Karpas-422 (cell line): ENCODE measurements at regions not wholly inside any gene's neighbourhood (a gene's known extent, or its start where the extent isn't known, plus 50 kb on each side); places are given as distances from the start of the nearest gene placed in this dataset.
"Not testable (repeated sequence)": the region's sequence is repeated elsewhere in the genome, so short reads cannot be mapped to it uniquely, and the experiment has no call there.

Source experiments
- DNase-seq: peaks from one replicate; pipeline ENCODE4 v3.0.0-alpha.2; 2015
- H2AFZ ChIP-seq: fragments of 200-600 bp; sonication (generic); 2 replicates; pipeline ENCODE4 v1.6.1; 2014; ENCODE audit warnings: antibody characterized with exemption, low read length, mixed read lengths
- H3K27ac ChIP-seq: fragments of 200-600 bp; sonication (generic); 2 replicates; pipeline ENCODE4 v1.5.1; 2014; ENCODE audit warnings: mild to moderate bottlenecking, low read length, moderate library complexity
- H3K27me3 ChIP-seq: fragments of 200-600 bp; sonication (generic); 2 replicates; pipeline ENCODE4 v1.6.1; 2014; ENCODE audit warnings: low read length, mixed read lengths
- H3K36me3 ChIP-seq: fragments of 200-600 bp; sonication (generic); 2 replicates; pipeline ENCODE4 v1.6.1; 2014; ENCODE audit warnings: low read length, mixed read lengths; ENCODE audit not compliant: insufficient read depth
- H3K4me1 ChIP-seq: fragments of 200-600 bp; sonication (generic); 2 replicates; pipeline ENCODE4 v1.6.1; 2014; ENCODE audit warnings: mild to moderate bottlenecking, low read length, mixed read lengths
- H3K4me2 ChIP-seq: fragments of 200-600 bp; sonication (generic); 2 replicates; pipeline ENCODE4 v1.6.1; 2014; ENCODE audit warnings: low read length, low read depth, mild to moderate bottlenecking; ENCODE audit not compliant: poor library complexity, severe bottlenecking
- H3K4me3 ChIP-seq: fragments of 200-600 bp; sonication (generic); 2 replicates; pipeline ENCODE4 v1.5.1; 2014; ENCODE audit warnings: mild to moderate bottlenecking, antibody characterized with exemption, low read length, mixed read lengths
- H3K79me2 ChIP-seq: fragments of 200-600 bp; sonication (generic); 2 replicates; pipeline ENCODE4 v1.6.1; 2014; ENCODE audit warnings: mild to moderate bottlenecking, low read length, mixed read lengths
- H3K9ac ChIP-seq: fragments of 200-600 bp; sonication (generic); 2 replicates; pipeline ENCODE4 v1.6.0; 2014; ENCODE audit warnings: low read length
- H3K9me2 ChIP-seq: fragments of 200-600 bp; sonication (generic), shearing (Covaris generic); replicated peaks from 2 replicates; pipeline ENCODE4 v1.6.0; 2014; ENCODE audit warnings: mild to moderate bottlenecking, low read length, moderate library complexity; ENCODE audit not compliant: insufficient read depth
- H3K9me3 ChIP-seq: fragments of 300-700, 200-600 bp; sonication (generic); 2 replicates; pipeline ENCODE4 v1.6.1; 2014; ENCODE audit warnings: low read length, mixed read lengths
- H4K20me1 ChIP-seq: fragments of 200-600 bp; sonication (generic); 2 replicates; pipeline ENCODE4 v1.6.1; 2014; ENCODE audit warnings: mild to moderate bottlenecking, antibody characterized with exemption, low read length, low read depth; ENCODE audit not compliant: insufficient read depth

- H3K9me2 ChIP-seq, result not testable (repeated sequence)
Measured at GRCh38 chr15:20296261-20296660, 245.3 kb downstream of the GOLGA6L6 start.

GRCh38 chr15:20295238-20295811 lies 246.3 kb downstream of the GOLGA6L6 start:
- Histone ChIP-seq H3K27ac (no peak overlapping the region), H3K4me2 (no peak overlapping the region), H3K4me3 (no peak overlapping the region), H3K27me3 (no peaks in the 10 kb centered on the region), H3K9me2 (no peaks in the 10 kb centered on the region), H3K36me3 (no peaks in the 10 kb centered on the region), H4K20me1 (no peaks in the 10 kb centered on the region), H3K9ac (no peak overlapping the region), H2AFZ (no peak overlapping the region), H3K79me2 (no peaks in the 10 kb centered on the region), H3K9me3 (peaks cover 18% of the 10 kb centered on the region), H3K4me1 (no peaks in the 10 kb centered on the region)
- no peak for DNase-seq

More at GRCh38 chr15:20296261-20296660, 245.3 kb downstream of the GOLGA6L6 start:
- H3K9me3 ChIP-seq, result peaks cover 18% of the 10 kb centered on the region
- H2AFZ ChIP-seq, H3K36me3 ChIP-seq, H3K4me1 ChIP-seq, H3K9ac ChIP-seq, H3K27ac ChIP-seq, H3K4me3 ChIP-seq, H4K20me1 ChIP-seq, H3K79me2 ChIP-seq, H3K4me2 ChIP-seq, DNase-seq, H3K27me3 ChIP-seq: not testable (repeated sequence)

- no peak overlapping the region for H2AFZ ChIP-seq
- peaks cover 18% of the 10 kb centered on the region for H3K9me3 ChIP-seq
- no peak overlapping the region for H3K4me2 ChIP-seq
- no peaks in the 10 kb centered on the region for H3K27me3 ChIP-seq
- no peak for DNase-seq
- no peak overlapping the region for H3K4me3 ChIP-seq
- H3K9me2 ChIP-seq, result no peaks in the 10 kb centered on the region
- no peaks in the 10 kb centered on the region for H3K4me1 ChIP-seq
- no peak overlapping the region for H3K27ac ChIP-seq
- H3K79me2 ChIP-seq, result no peaks in the 10 kb centered on the region
- H3K9ac ChIP-seq, result no peak overlapping the region
- H3K36me3 ChIP-seq, result no peaks in the 10 kb centered on the region
- H4K20me1 ChIP-seq, result no peaks in the 10 kb centered on the region
Measured at GRCh38 chr15:20294651-20295237, 246.9 kb downstream of the GOLGA6L6 start.

GRCh38 chr15:20292422-20293005 lies 249.1 kb downstream of the GOLGA6L6 start:
- not testable (repeated sequence) for DNase-seq, H2AFZ ChIP-seq, H3K9ac ChIP-seq, H3K4me2 ChIP-seq, H3K79me2 ChIP-seq, H3K4me3 ChIP-seq, H3K9me2 ChIP-seq, H4K20me1 ChIP-seq, H3K27ac ChIP-seq, H3K27me3 ChIP-seq, H3K36me3 ChIP-seq, H3K4me1 ChIP-seq
- peaks cover 13% of the 10 kb centered on the region for H3K9me3 ChIP-seq

- H3K27ac ChIP-seq, H3K9me2 ChIP-seq, H3K79me2 ChIP-seq, H4K20me1 ChIP-seq, H3K4me2 ChIP-seq, H3K36me3 ChIP-seq, H3K9ac ChIP-seq, H3K9me3 ChIP-seq, DNase-seq, H3K27me3 ChIP-seq, H3K4me1 ChIP-seq, H2AFZ ChIP-seq, H3K4me3 ChIP-seq: not testable (repeated sequence)
Measured at GRCh38 chr15:20291616-20292015, 250.0 kb downstream of the GOLGA6L6 start.

- H3K36me3 ChIP-seq, H3K79me2 ChIP-seq, H3K4me2 ChIP-seq, H4K20me1 ChIP-seq, H3K27ac ChIP-seq, H2AFZ ChIP-seq, H3K9me2 ChIP-seq, H3K9me3 ChIP-seq, H3K4me3 ChIP-seq, DNase-seq, H3K9ac ChIP-seq, H3K27me3 ChIP-seq, H3K4me1 ChIP-seq: not testable (repeated sequence)
Measured at GRCh38 chr15:20290606-20291005, 251.0 kb downstream of the GOLGA6L6 start.

- not testable (repeated sequence) for H3K36me3 ChIP-seq, H3K4me2 ChIP-seq, H3K79me2 ChIP-seq, H3K9me2 ChIP-seq, DNase-seq, H3K9ac ChIP-seq, H3K4me1 ChIP-seq, H3K27ac ChIP-seq, H3K27me3 ChIP-seq, H2AFZ ChIP-seq, H4K20me1 ChIP-seq, H3K4me3 ChIP-seq, H3K9me3 ChIP-seq
Measured at GRCh38 chr15:20289538-20290103, 252.0 kb downstream of the GOLGA6L6 start.

- not testable (repeated sequence) for H4K20me1 ChIP-seq, H3K4me3 ChIP-seq, H3K79me2 ChIP-seq, H3K27ac ChIP-seq, H3K9me2 ChIP-seq, DNase-seq, H3K4me1 ChIP-seq, H3K36me3 ChIP-seq, H3K9me3 ChIP-seq, H3K9ac ChIP-seq, H3K27me3 ChIP-seq, H2AFZ ChIP-seq, H3K4me2 ChIP-seq
Measured at GRCh38 chr15:20288800-20289537, 252.6 kb downstream of the GOLGA6L6 start.
